Neuronal stem cell (in vitro differentiated cells): ENCODE measurements at regions not wholly inside any gene's neighbourhood (a gene's known extent, or its start where the extent isn't known, plus 50 kb on each side); places are given as distances from the start of the nearest gene placed in this dataset.
A peak's percentile ranks its signal among the peaks of the same experiment; 100 is the strongest.

Experiments
- DNase-seq: peaks from one replicate; pipeline ENCODE4 v3.0.0-alpha.2; 2013; ENCODE audit warnings: low spot score
- H2AFZ ChIP-seq: one replicate; pipeline ENCODE4 v1.6.1; 2013; ENCODE audit warnings: mild to moderate bottlenecking, low read length, inconsistent platforms
- H2AK5ac ChIP-seq: 2 replicates; pipeline ENCODE4 v1.6.1; 2013; ENCODE audit warnings: low read depth, mild to moderate bottlenecking, inconsistent platforms, low read length, moderate library complexity, mixed read lengths
- H2BK120ac ChIP-seq: 2 replicates; pipeline ENCODE4 v1.6.1; 2013; ENCODE audit warnings: low read depth, mild to moderate bottlenecking, inconsistent platforms, low read length, moderate library complexity, mixed read lengths
- H2BK12ac ChIP-seq: one replicate; pipeline ENCODE4 v1.6.1; 2013; ENCODE audit warnings: low read length, inconsistent platforms
- H2BK15ac ChIP-seq: 2 replicates; pipeline ENCODE4 v1.6.1; 2013; ENCODE audit warnings: mild to moderate bottlenecking, low read length, inconsistent platforms, mixed read lengths
- H2BK5ac ChIP-seq: one replicate; pipeline ENCODE4 v1.6.1; 2013; ENCODE audit warnings: inconsistent platforms, mild to moderate bottlenecking, low read length, moderate library complexity
- H3K14ac ChIP-seq: one replicate; pipeline ENCODE4 v1.6.1; 2013; ENCODE audit warnings: low read length, inconsistent platforms
- H3K18ac ChIP-seq: 2 replicates; pipeline ENCODE4 v1.6.1; 2013; ENCODE audit warnings: low read length, inconsistent platforms
- H3K23ac ChIP-seq: 2 replicates; pipeline ENCODE4 v1.6.1; 2013; ENCODE audit warnings: low read depth, mild to moderate bottlenecking, mixed read lengths, low read length, inconsistent platforms; ENCODE audit not compliant: poor library complexity
- H3K27ac ChIP-seq: replicated peaks from 3 replicates; pipeline ENCODE4 v1.5.1; 2013; ENCODE audit warnings: low read length, inconsistent platforms
- H3K27me3 ChIP-seq, 3 experiments: 2 replicates each; pipeline ENCODE4 v1.6.1; 2013; ENCODE audit warnings: low read length in 3 of 3, mild to moderate bottlenecking in 2 of 3, inconsistent platforms in 1 of 3, low read depth in 1 of 3, mixed read lengths in 1 of 3, moderate library complexity in 1 of 3; ENCODE audit not compliant: control insufficient read depth in 3 of 3, insufficient read depth in 3 of 3
- H3K36me3 ChIP-seq, 2 donors: replicated peaks in 1 of 2; 2 replicates each; pipeline ENCODE4 v1.6.1; 2013; ENCODE audit warnings: low read length in 2 of 2; ENCODE audit not compliant: control insufficient read depth in 2 of 2, insufficient read depth in 2 of 2
- H3K4ac ChIP-seq: 2 replicates; pipeline ENCODE4 v1.6.1; 2013; ENCODE audit warnings: inconsistent platforms, mild to moderate bottlenecking, low read length, moderate library complexity
- H3K4me1 ChIP-seq, 2 donors: 1 replicate in 1 of 2; 2 replicates in 1 of 2; pipeline ENCODE4 v1.6.1; 2013; ENCODE audit warnings: low read length in 2 of 2, low read depth in 1 of 2; ENCODE audit not compliant: control insufficient read depth in 2 of 2, insufficient read depth in 1 of 2
- H3K4me2 ChIP-seq: one replicate; pipeline ENCODE4 v1.6.1; 2013; ENCODE audit warnings: mild to moderate bottlenecking, low read length, inconsistent platforms; ENCODE audit not compliant: insufficient read depth, poor library complexity, severe bottlenecking
- H3K4me3 ChIP-seq, 2 donors: 2 replicates each; pipeline ENCODE4 v1.5.1; 2013; ENCODE audit warnings: low read length in 2 of 2, mild to moderate bottlenecking in 2 of 2, inconsistent platforms in 1 of 2, moderate library complexity in 1 of 2
- H3K79me1 ChIP-seq: one replicate; pipeline ENCODE4 v1.6.1; 2013; ENCODE audit warnings: low read depth, mild to moderate bottlenecking, inconsistent platforms, low read length, moderate library complexity
- H3K9ac ChIP-seq: one replicate; pipeline ENCODE4 v1.6.1; 2013; ENCODE audit warnings: mild to moderate bottlenecking, low read depth, low read length, inconsistent platforms; ENCODE audit not compliant: poor library complexity
- H3K9me3 ChIP-seq, 2 donors: replicated peaks in 1 of 2; 2 replicates each; pipeline versions ENCODE3 to v1.6.1; 2013; ENCODE audit warnings: low read length in 2 of 2, mild to moderate bottlenecking in 2 of 2, inconsistent platforms in 1 of 2, low read depth in 1 of 2, mixed read lengths in 1 of 2, moderate library complexity in 1 of 2; ENCODE audit not compliant: control insufficient read depth in 2 of 2, insufficient read depth in 1 of 2
- H4K8ac ChIP-seq: one replicate; pipeline ENCODE4 v1.6.1; 2013; ENCODE audit warnings: low read depth, mild to moderate bottlenecking, inconsistent platforms, low read length, moderate library complexity
- H4K91ac ChIP-seq: one replicate; pipeline ENCODE4 v1.6.1; 2013; ENCODE audit warnings: low read length, low read depth, mild to moderate bottlenecking, inconsistent platforms; ENCODE audit not compliant: poor library complexity
- WGBS, 2 donors: extraction: QIAGEN DNeasy Blood & Tissue Kit; methylation state at CpG; one replicate each; pipeline ENCODE4 v1.1.7; 2013; ENCODE audit warnings: missing lambda C conversion rate in 2 of 2, mixed read lengths in 1 of 2; ENCODE audit not compliant: insufficient read length in 2 of 2, insufficient replicate concordance in 1 of 2; ENCODE audit errors: extremely low coverage in 2 of 2; 5-methylcytosine and 5-hydroxymethylcytosine counted together

DNA sequence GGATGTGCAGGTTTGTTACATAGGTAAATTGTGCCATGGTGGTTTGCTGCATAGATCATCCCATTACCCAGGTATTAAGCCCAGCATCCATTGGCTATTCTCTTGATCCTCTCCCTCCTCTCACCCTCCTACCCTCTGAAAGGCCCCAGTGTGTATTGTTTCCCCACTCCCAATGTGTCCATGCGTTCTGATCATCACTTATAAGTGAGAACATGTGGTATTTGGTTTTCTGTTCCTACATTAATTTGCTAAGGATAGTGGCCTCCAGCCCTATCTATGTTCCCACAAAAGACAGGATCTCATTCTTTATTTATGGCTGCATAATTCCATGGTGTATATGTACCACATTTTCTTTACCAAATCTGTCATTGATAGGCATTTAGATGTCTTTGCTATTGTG, 243.3 kb upstream of the PDE4D start:
- Histone ChIP-seq H3K27ac (no peak overlapping the region), H3K9ac (no peak overlapping the region), H3K4me1 (no peaks in the 10 kb centered on the region), H2BK120ac (no peak overlapping the region), H3K14ac (no peak overlapping the region), H3K36me3 (no peaks in the 10 kb centered on the region), H4K8ac (no peak overlapping the region), H3K4ac (no peak overlapping the region), H3K23ac (no peak overlapping the region), H3K4me3 (no peak overlapping the region), H4K91ac (no peak overlapping the region), H3K79me1 (no peaks in the 10 kb centered on the region), H3K18ac (no peak overlapping the region), H3K4me2 (no peak overlapping the region), H3K27me3 (no peaks in the 10 kb centered on the region), H3K9me3 (no peaks in the 10 kb centered on the region), H2BK15ac (no peak overlapping the region), H2AFZ (no peak overlapping the region), H2BK5ac (no peak overlapping the region), H2BK12ac (no peak overlapping the region), H2AK5ac (no peak overlapping the region)
- no CpG with 5 or more reads among the region's 1 CpG for WGBS, 2 donors
- DNase-seq: no peak

DNA sequence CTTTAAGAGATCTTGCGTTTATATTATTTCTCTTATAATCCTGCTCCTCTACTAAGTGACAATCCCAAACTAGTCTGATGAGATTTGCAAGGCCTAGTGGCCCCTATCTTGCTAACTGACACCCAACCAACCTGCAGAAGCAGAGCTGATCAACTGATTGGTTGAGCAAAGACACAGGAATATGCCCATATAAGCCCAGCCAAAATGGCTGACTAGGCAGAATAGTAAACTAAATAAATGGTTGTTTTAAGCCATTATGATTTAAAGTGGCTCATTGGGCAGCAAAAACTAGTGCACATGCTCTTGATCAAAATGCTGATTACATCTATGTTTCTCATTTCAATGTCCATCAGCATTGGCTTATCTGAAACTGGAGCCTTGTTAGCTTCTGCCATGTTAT, 238.0 kb upstream of the PDE4D start:
- H3K27me3 ChIP-seq: no peaks in the 10 kb centered on the region
- no peak overlapping the region for H4K91ac ChIP-seq
- H2AFZ ChIP-seq: no peak overlapping the region
- DNase-seq: no peak
- no peak overlapping the region for H3K4ac ChIP-seq
- no peak overlapping the region for H3K9ac ChIP-seq
- H3K79me1 ChIP-seq: no peaks in the 10 kb centered on the region
- no peak overlapping the region for H2AK5ac ChIP-seq
- no peak overlapping the region for H3K27ac ChIP-seq
- H3K23ac ChIP-seq: no peak overlapping the region
- no peak overlapping the region for H4K8ac ChIP-seq
- no peak overlapping the region for H2BK12ac ChIP-seq
- WGBS, 2 donors: no CpG with 5 or more reads among the region's 1 CpG
- no peaks in the 10 kb centered on the region for H3K9me3 ChIP-seq
- no peak overlapping the region for H2BK120ac ChIP-seq
- H3K4me1 ChIP-seq: no peaks in the 10 kb centered on the region
- no peak overlapping the region for H3K14ac ChIP-seq
- H2BK15ac ChIP-seq: no peak overlapping the region
- H3K18ac ChIP-seq: no peak overlapping the region
- no peak overlapping the region for H2BK5ac ChIP-seq
- H3K4me3 ChIP-seq: no peak overlapping the region
- no peak overlapping the region for H3K4me2 ChIP-seq
- H3K36me3 ChIP-seq: no peaks in the 10 kb centered on the region

DNA sequence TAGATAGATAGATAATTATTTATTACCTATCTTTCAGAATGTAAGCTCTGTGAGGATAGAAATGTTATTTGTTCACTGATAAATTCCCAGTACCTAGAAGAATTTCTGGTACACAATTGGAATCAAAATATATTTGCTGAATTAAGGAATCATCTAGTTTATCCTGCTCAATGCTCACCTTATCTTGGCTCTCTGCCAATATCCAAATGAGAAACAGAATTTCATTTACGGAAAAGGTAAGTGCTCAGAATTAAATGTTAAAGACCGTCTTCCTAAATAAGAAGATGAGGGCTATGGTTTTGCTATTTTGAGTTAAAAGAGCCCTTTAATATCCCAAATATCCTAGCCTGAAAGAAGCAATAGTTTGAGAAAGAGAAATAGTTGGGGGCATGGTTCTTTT, 232.1 kb upstream of the PDE4D start:
- Histone ChIP-seq H3K4ac (no peak overlapping the region), H2AFZ (no peak overlapping the region), H2BK15ac (no peak overlapping the region), H2AK5ac (no peak overlapping the region), H2BK120ac (no peak overlapping the region), H3K79me1 (no peaks in the 10 kb centered on the region), H3K36me3 (no peaks in the 10 kb centered on the region), H3K18ac (no peak overlapping the region), H3K27ac (no peak overlapping the region), H3K23ac (no peak overlapping the region), H3K27me3 (no peaks in the 10 kb centered on the region), H4K91ac (no peak overlapping the region), H4K8ac (no peak overlapping the region), H3K4me3 (no peak overlapping the region), H3K14ac (no peak overlapping the region), H3K9me3 (no peaks in the 10 kb centered on the region), H3K9ac (no peak overlapping the region), H3K4me1 (no peaks in the 10 kb centered on the region), H2BK5ac (no peak overlapping the region), H2BK12ac (no peak overlapping the region), H3K4me2 (no peak overlapping the region)
- DNase-seq: no peak
- no CpG with 5 or more reads among the region's 2 CpGs for WGBS, 2 donors

DNA sequence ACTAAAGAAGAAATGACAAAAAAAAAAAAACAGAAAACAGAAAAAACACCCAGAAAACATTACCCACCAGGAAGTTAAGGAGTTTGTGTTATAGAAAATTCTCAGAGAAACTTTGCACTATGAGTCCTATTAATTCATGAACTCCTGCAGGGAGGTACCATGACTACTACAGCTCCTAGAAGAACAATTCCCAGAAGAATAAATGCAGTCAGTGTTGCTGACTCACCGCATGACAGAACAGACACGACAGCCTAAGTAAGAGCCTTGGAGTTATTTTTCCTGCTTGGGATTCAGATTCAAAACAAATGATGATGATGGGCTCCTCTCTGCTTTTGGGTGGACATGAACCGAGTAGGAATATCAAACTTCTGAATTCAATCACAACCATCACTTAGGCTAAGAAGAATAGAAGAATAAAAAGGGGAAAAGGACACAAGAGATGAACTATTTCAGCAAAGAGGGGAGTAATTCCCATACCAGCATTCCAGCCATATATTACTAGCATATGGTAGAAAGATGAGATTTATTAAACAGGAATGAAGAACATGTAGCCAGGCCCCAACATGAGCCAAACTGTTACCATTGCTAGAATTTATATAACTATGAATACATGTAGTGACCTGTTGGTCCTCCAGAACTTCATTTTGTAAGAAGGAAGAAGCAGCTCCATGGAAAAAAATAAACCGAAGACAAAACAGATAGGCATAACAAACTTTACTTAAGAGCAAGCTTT, 209.6 kb upstream of the PDE4D start:
- WGBS, 2 donors: no CpG with 5 or more reads among the region's 4 CpGs
- Histone ChIP-seq H3K27ac (no peak overlapping the region), H3K23ac (no peak overlapping the region), H3K18ac (no peak overlapping the region), H4K8ac (no peak overlapping the region), H2AK5ac (no peak overlapping the region), H3K4ac (no peak overlapping the region), H2BK15ac (no peak overlapping the region), H2BK12ac (no peak overlapping the region), H3K27me3 (no peaks in the 10 kb centered on the region), H2BK120ac (no peak overlapping the region), H3K9me3 (no peaks in the 10 kb centered on the region), H4K91ac (no peak overlapping the region), H3K36me3 (no peaks in the 10 kb centered on the region), H3K4me2 (no peak overlapping the region), H3K14ac (no peak overlapping the region), H3K9ac (no peak overlapping the region), H3K4me3 (no peak overlapping the region), H3K4me1 (peaks cover 0 to 13% of the 10 kb centered on the region in 2 donors), H3K79me1 (no peaks in the 10 kb centered on the region), H2BK5ac (no peak overlapping the region), H2AFZ (peak overlapping the region; percentile 23)
- DNase-seq: no peak
